ENCODE measurements at regions not wholly inside any gene's neighbourhood (a gene's known extent, or its start where the extent isn't known, plus 50 kb on each side); places are given as distances from the start of the nearest gene placed in this dataset.
"Not testable (repeated sequence)": the region's sequence is repeated elsewhere in the genome, so short reads cannot be mapped to it uniquely, and the experiment has no call there.

GRCh38 chr10:117492504-117492903 lies 50.0 kb upstream of the EMX2 start:
- TF ChIP-seq, protein P1, sequence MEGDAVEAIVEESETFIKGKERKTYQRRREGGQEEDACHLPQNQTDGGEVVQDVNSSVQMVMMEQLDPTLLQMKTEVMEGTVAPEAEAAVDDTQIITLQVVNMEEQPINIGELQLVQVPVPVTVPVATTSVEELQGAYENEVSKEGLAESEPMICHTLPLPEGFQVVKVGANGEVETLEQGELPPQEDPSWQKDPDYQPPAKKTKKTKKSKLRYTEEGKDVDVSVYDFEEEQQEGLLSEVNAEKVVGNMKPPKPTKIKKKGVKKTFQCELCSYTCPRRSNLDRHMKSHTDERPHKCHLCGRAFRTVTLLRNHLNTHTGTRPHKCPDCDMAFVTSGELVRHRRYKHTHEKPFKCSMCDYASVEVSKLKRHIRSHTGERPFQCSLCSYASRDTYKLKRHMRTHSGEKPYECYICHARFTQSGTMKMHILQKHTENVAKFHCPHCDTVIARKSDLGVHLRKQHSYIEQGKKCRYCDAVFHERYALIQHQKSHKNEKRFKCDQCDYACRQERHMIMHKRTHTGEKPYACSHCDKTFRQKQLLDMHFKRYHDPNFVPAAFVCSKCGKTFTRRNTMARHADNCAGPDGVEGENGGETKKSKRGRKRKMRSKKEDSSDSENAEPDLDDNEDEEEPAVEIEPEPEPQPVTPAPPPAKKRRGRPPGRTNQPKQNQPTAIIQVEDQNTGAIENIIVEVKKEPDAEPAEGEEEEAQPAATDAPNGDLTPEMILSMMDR (IDR thresholded peaks at IDR 0.05) = no peak
- DNase-seq = no peak
- Histone ChIP-seq H3K36me3 (no peaks in the 10 kb centered on the region), H3K4me3 (no peak overlapping the region), H3K27me3 (peaks cover 10 to 70% of the 10 kb centered on the region in 2 donors), H3K27ac (no peak overlapping the region), H3K4me1 (no peaks in the 10 kb centered on the region), H3K9me3 (no peaks in the 10 kb centered on the region)
- ATAC-seq = no peak
- intact Hi-C loops (cut with DNase I) = no loop called here

DNA sequence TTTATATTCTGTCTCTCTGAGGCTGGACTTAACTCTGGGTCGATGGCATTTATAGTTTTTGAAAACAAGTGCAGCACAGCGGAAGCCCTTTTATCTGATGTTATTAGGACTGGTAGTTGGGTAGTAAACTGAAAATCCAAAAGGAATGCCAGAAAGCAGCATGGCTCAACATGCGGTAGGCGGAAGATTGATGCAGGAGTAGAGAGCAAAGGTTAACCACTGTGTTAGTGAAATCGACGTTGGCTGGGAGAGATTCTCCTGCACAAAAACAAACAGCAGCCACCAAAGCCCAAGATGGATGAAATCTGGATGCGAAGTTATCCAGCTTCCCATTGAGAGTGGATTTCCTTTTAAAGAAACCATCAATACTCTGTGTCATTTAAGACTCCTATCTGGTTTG lies 54.5 kb upstream of the EMX2 start:
- Histone ChIP-seq H3K27ac (no peak overlapping the region), H3K4me1 (no peaks in the 10 kb centered on the region), H3K27me3 (peaks cover 0 to 40% of the 10 kb centered on the region in 2 donors), H3K9me3 (no peaks in the 10 kb centered on the region), H3K4me3 (no peak overlapping the region), H3K36me3 (no peaks in the 10 kb centered on the region)
- no peak for ATAC-seq
- TF ChIP-seq, protein P1 (IDR thresholded peaks at IDR 0.05) = no peak
- no peak for DNase-seq
- intact Hi-C loops (cut with DNase I) = no loop called here

DNA sequence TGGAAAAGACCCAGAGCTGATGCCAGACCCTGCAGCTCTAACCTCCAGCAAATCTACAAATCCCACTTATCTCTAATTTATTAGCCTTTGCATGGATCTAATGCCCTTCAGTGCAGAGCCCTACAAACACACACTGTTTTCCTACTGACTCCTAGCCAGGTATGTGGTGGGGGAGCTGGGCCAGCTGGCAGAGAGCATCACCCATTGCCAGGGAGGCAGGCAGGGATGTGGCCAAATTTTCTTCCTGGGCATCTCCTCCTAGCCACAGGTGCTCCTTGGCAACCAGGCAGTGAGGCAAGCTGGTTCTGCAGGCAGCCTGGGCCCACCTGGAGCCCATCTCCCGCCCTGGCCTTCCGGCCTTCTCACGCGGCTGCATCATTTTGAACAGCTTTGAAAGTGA lies 55.9 kb upstream of the EMX2 start:
- Histone ChIP-seq H3K36me3 (no peaks in the 10 kb centered on the region), H3K4me3 (no peak overlapping the region), H3K27me3 (peaks cover 0 to 32% of the 10 kb centered on the region in 2 donors), H3K9me3 (no peaks in the 10 kb centered on the region), H3K27ac (no peak overlapping the region), H3K4me1 (no peaks in the 10 kb centered on the region)
- intact Hi-C loops (cut with DNase I) = no loop called here
- ATAC-seq (no peak), DNase-seq (no peak)
- TF ChIP-seq, protein P1 (IDR thresholded peaks at IDR 0.05) = no peak

DNA sequence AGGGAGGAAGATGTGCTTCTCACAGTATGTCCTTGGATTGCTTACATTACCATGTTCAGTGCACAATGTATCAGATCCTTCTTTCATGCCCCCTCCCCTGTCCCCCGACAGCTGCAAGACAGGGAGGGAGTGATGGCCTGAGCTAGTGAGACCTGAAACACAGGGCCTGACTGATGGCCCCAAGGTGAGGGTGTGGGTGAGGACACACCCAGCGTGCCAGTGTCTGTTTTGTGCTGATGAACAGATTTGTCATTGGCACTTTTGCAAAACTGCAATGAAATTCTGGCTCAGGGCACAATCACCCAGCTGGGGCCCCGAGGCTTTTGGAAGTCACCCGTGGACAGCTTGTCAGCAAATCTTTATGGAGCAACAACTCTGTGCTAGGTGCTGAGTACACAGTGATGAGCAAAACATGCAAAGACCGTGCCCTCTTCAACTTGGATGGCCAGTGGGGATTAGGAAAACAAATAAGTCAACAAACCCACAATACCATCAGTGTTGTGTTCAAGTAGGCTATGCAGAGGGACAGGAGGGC lies 59.4 kb upstream of the EMX2 start:
- Histone ChIP-seq H3K36me3 (no peaks in the 10 kb centered on the region), H3K4me3 (no peak overlapping the region), H3K4me1 (no peaks in the 10 kb centered on the region), H3K27me3 (peaks cover 0 to 28% of the 10 kb centered on the region in 2 donors), H3K9me3 (no peaks in the 10 kb centered on the region), H3K27ac (no peak overlapping the region)
- no peak for ATAC-seq
- TF ChIP-seq, protein P1 (IDR thresholded peaks at IDR 0.05) = no peak
- DNase-seq = no peak
- intact Hi-C loops (cut with DNase I) = no loop called here

- ATAC-seq; intact Hi-C loops (cut with DNase I); DNase-seq; H3K4me3 ChIP-seq; H3K4me1 ChIP-seq; H3K36me3 ChIP-seq; H3K27ac ChIP-seq; H3K9me3 ChIP-seq: not testable (repeated sequence)
- peaks cover 0 to 41% of the 10 kb centered on the region in 2 donors for H3K27me3 ChIP-seq
These were observed 61.5 kb upstream of the EMX2 start for GRCh38 chr10:117481011-117481410.

DNA sequence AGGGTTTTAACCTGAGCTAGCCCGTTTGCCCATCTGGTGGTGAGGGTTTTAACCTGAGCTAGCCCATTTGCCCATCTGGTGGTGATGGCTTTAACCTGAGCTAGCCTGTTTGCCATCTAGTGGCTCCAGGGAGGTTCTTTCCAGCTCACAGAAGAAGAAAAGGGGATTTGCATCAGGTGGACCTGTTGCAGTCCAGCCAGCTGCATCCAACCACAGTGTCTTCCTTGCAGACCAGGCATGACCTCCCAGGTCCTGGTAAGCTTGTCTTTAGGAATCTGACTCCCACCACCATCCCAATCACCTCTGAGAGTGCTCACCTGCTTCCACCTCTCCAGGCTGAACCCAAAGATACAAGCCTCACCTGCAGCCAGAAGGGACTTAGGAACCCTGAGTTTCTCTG lies 62.4 kb upstream of the EMX2 start:
- no peak for ATAC-seq
- H3K4me3 ChIP-seq = no peak overlapping the region
- intact Hi-C loops (cut with DNase I) = no loop called here
- H3K4me1 ChIP-seq = no peaks in the 10 kb centered on the region
- H3K9me3 ChIP-seq = no peaks in the 10 kb centered on the region
- TF ChIP-seq, protein P1 (IDR thresholded peaks at IDR 0.05) = no peak
- H3K27me3 ChIP-seq = peaks cover 0 to 41% of the 10 kb centered on the region in 2 donors
- H3K27ac ChIP-seq = no peak overlapping the region
- H3K36me3 ChIP-seq = no peaks in the 10 kb centered on the region
- no peak for DNase-seq
